ENCODE measurements at regions not wholly inside any gene's neighbourhood (a gene's known extent, or its start where the extent isn't known, plus 50 kb on each side); places are given as distances from the start of the nearest gene placed in this dataset.

GRCh38 chr6:144797881-144798589, 512.9 kb downstream of the UTRN start:
- no peak overlapping the region for H3K4me3 ChIP-seq
- no peaks in the 10 kb centered on the region for H3K27me3 ChIP-seq
- TF ChIP-seq CTCF (IDR thresholded peaks at IDR 0.05), result no peak
- no peaks in the 10 kb centered on the region for H3K4me1 ChIP-seq
- no peak for DNase-seq (ENCODE audit: low spot score)
- no peaks in the 10 kb centered on the region for H3K9me3 ChIP-seq
- peaks cover 33% of the 10 kb centered on the region for H3K36me3 ChIP-seq
- no peak overlapping the region for H3K27ac ChIP-seq

- H3K4me3 ChIP-seq, result no peak overlapping the region
- no peak for TF ChIP-seq CTCF (IDR thresholded peaks at IDR 0.05)
- no peaks in the 10 kb centered on the region for H3K4me1 ChIP-seq
- no peak for DNase-seq (ENCODE audit: low spot score)
- H3K9me3 ChIP-seq, result no peaks in the 10 kb centered on the region
- no peak overlapping the region for H3K27ac ChIP-seq
- H3K27me3 ChIP-seq, result no peaks in the 10 kb centered on the region
- H3K36me3 ChIP-seq, result no peaks in the 10 kb centered on the region
These were observed 519.2 kb downstream of the UTRN start for GRCh38 chr6:144804246-144804790.

- Histone ChIP-seq H3K27me3 (no peaks in the 10 kb centered on the region), H3K9me3 (no peaks in the 10 kb centered on the region), H3K27ac (no peak overlapping the region), H3K4me1 (no peaks in the 10 kb centered on the region), H3K36me3 (no peaks in the 10 kb centered on the region), H3K4me3 (no peak overlapping the region)
- no peak for TF ChIP-seq CTCF (IDR thresholded peaks at IDR 0.05)
- DNase-seq (ENCODE audit: low spot score), result no peak
These were observed 519.9 kb downstream of the UTRN start for GRCh38 chr6:144805049-144805448.

GRCh38 chr6:144806222-144806621, 521.1 kb downstream of the UTRN start:
- H3K4me1 ChIP-seq, result no peaks in the 10 kb centered on the region
- no peak overlapping the region for H3K4me3 ChIP-seq
- H3K27ac ChIP-seq, result no peak overlapping the region
- no peaks in the 10 kb centered on the region for H3K27me3 ChIP-seq
- no peak for DNase-seq (ENCODE audit: low spot score)
- no peaks in the 10 kb centered on the region for H3K36me3 ChIP-seq
- no peak for TF ChIP-seq CTCF (IDR thresholded peaks at IDR 0.05)
- H3K9me3 ChIP-seq, result no peaks in the 10 kb centered on the region

- no peaks in the 10 kb centered on the region for H3K4me1 ChIP-seq
- H3K27me3 ChIP-seq, result no peaks in the 10 kb centered on the region
- no peak for TF ChIP-seq CTCF (IDR thresholded peaks at IDR 0.05)
- no peak for DNase-seq (ENCODE audit: low spot score)
- no peak overlapping the region for H3K27ac ChIP-seq
- no peaks in the 10 kb centered on the region for H3K9me3 ChIP-seq
- no peaks in the 10 kb centered on the region for H3K36me3 ChIP-seq
- H3K4me3 ChIP-seq, result no peak overlapping the region
These were observed 524.0 kb downstream of the UTRN start for GRCh38 chr6:144809120-144809519.

- Histone ChIP-seq H3K4me1 (no peaks in the 10 kb centered on the region), H3K9me3 (no peaks in the 10 kb centered on the region), H3K27me3 (no peaks in the 10 kb centered on the region), H3K27ac (no peak overlapping the region), H3K36me3 (no peaks in the 10 kb centered on the region), H3K4me3 (no peak overlapping the region)
- no peak for DNase-seq (ENCODE audit: low spot score)
- no peak for TF ChIP-seq CTCF (IDR thresholded peaks at IDR 0.05)
These were observed 524.8 kb downstream of the UTRN start for GRCh38 chr6:144809969-144810368.
